ENCODE measurements at regions not wholly inside any gene's neighbourhood (a gene's known extent, or its start where the extent isn't known, plus 50 kb on each side); places are given as distances from the start of the nearest gene placed in this dataset.

DNA sequence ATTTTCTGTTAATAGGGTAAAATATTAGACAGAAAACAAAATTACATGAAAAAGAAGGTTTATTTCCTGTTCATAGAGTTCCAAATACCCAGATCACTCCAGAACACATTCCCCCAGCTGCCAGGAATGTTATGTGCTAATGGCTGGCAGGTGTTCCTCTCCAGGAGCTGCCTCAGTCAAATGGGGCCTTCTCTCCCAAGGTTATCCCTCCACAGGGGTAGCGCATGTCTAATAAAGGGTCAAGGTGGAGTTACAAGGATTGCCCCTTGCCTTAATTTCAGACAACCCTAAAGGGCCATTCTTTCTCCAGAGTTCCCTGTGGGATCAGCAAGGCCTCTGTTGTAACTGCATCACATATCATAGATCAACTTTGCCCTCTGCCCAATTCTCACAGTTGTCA is 148.6 kb upstream of the PLPPR1 start:
- no peak overlapping the region for H3K27ac ChIP-seq (ENCODE audit: low read depth, low read length)
- H4K12ac ChIP-seq (ENCODE audit: low read depth, low read length), result no peak overlapping the region
- H3K4ac ChIP-seq (ENCODE audit: low read depth, low read length), result no peak overlapping the region
- no peaks in the 10 kb centered on the region for H3K36me3 ChIP-seq (ENCODE audit: control insufficient read depth in 1 of 2, insufficient read depth in 2 of 2, low read length in 2 of 2)
- no peak overlapping the region for H2AK5ac ChIP-seq (ENCODE audit: low read length)
- no peak overlapping the region for H3K18ac ChIP-seq (ENCODE audit: low read length)
- H2BK12ac ChIP-seq (ENCODE audit: low read length), result no peak overlapping the region
- H2BK5ac ChIP-seq (ENCODE audit: low read depth, low read length, poor library complexity), result no peak overlapping the region
- no peaks in the 10 kb centered on the region for H3K4me1 ChIP-seq (ENCODE audit: control insufficient read depth in 1 of 2, insufficient read depth in 2 of 2, low read length in 2 of 2)
- H3K79me1 ChIP-seq (ENCODE audit: low read length), result no peaks in the 10 kb centered on the region
- no peak overlapping the region for H2AFZ ChIP-seq (ENCODE audit: insufficient read depth, low read length, poor library complexity)
- DNase-seq, result no peak
- no peak overlapping the region for H4K8ac ChIP-seq (ENCODE audit: low read depth, low read length)
- no peaks in the 10 kb centered on the region for H3K27me3 ChIP-seq (ENCODE audit: insufficient read depth, low read length)
- no peak overlapping the region for H3K23ac ChIP-seq (ENCODE audit: low read length)
- no peak overlapping the region for H3K4me2 ChIP-seq (ENCODE audit: low read length)
- H3K79me2 ChIP-seq (ENCODE audit: control insufficient read depth, insufficient read depth, low read length, poor library complexity), result no peaks in the 10 kb centered on the region
- no CpG with 5 or more reads among the region's 1 CpG for WGBS (ENCODE audit: extremely low coverage, insufficient coverage, insufficient read length)
- H3K14ac ChIP-seq (ENCODE audit: low read length), result no peak overlapping the region
- H3K4me3 ChIP-seq (ENCODE audit: low read depth, low read length), result no peak overlapping the region
- no peak overlapping the region for H4K91ac ChIP-seq (ENCODE audit: low read depth, low read length)
- H3K9ac ChIP-seq (ENCODE audit: low read length), result no peak overlapping the region
- no peaks in the 10 kb centered on the region for H3K9me3 ChIP-seq (ENCODE audit: insufficient read depth, low read depth, low read length)
- H2BK120ac ChIP-seq (ENCODE audit: insufficient read depth, low read length, poor library complexity), result no peak overlapping the region

DNA sequence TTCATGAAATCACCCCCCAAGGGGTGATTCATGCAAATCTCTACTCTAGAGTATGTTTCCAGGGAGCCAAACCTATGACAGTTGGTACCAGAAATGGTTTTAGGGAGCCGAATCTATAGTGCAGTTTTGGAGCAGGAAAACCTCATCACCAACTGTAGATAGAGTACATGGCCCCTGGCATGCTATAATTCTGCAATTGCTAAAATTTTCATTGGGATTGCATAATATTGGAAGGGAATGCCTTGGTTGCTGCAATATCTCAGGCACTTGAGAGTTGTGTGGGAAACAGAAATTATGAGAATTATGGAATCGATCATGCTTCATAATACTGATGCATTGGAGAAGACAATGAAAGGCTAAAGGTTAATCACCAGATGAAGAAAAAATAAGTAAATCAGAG is 148.2 kb upstream of the PLPPR1 start:
- no peak overlapping the region for H2BK12ac ChIP-seq (ENCODE audit: low read length)
- no peak overlapping the region for H2BK120ac ChIP-seq (ENCODE audit: insufficient read depth, low read length, poor library complexity)
- H3K4ac ChIP-seq (ENCODE audit: low read depth, low read length), result no peak overlapping the region
- H3K27ac ChIP-seq (ENCODE audit: low read depth, low read length), result no peak overlapping the region
- no peak overlapping the region for H4K12ac ChIP-seq (ENCODE audit: low read depth, low read length)
- H3K4me3 ChIP-seq (ENCODE audit: low read depth, low read length), result no peak overlapping the region
- no peak for DNase-seq
- H4K8ac ChIP-seq (ENCODE audit: low read depth, low read length), result no peak overlapping the region
- H3K4me1 ChIP-seq (ENCODE audit: control insufficient read depth in 1 of 2, insufficient read depth in 2 of 2, low read length in 2 of 2), result no peaks in the 10 kb centered on the region
- no peaks in the 10 kb centered on the region for H3K79me1 ChIP-seq (ENCODE audit: low read length)
- H3K4me2 ChIP-seq (ENCODE audit: low read length), result no peak overlapping the region
- no peak overlapping the region for H3K9ac ChIP-seq (ENCODE audit: low read length)
- H3K36me3 ChIP-seq (ENCODE audit: control insufficient read depth in 1 of 2, insufficient read depth in 2 of 2, low read length in 2 of 2), result no peaks in the 10 kb centered on the region
- no peaks in the 10 kb centered on the region for H3K79me2 ChIP-seq (ENCODE audit: control insufficient read depth, insufficient read depth, low read length, poor library complexity)
- no peak overlapping the region for H3K23ac ChIP-seq (ENCODE audit: low read length)
- no peak overlapping the region for H4K91ac ChIP-seq (ENCODE audit: low read depth, low read length)
- H2AK5ac ChIP-seq (ENCODE audit: low read length), result no peak overlapping the region
- no peak overlapping the region for H2BK5ac ChIP-seq (ENCODE audit: low read depth, low read length, poor library complexity)
- no peak overlapping the region for H3K18ac ChIP-seq (ENCODE audit: low read length)
- H2AFZ ChIP-seq (ENCODE audit: insufficient read depth, low read length, poor library complexity), result no peak overlapping the region
- no peaks in the 10 kb centered on the region for H3K27me3 ChIP-seq (ENCODE audit: insufficient read depth, low read length)
- no peaks in the 10 kb centered on the region for H3K9me3 ChIP-seq (ENCODE audit: insufficient read depth, low read depth, low read length)
- no peak overlapping the region for H3K14ac ChIP-seq (ENCODE audit: low read length)
- WGBS (ENCODE audit: extremely low coverage, insufficient coverage, insufficient read length), result no CpG with 5 or more reads among the region's 2 CpGs

- H3K79me1 ChIP-seq (ENCODE audit: low read length), result no peaks in the 10 kb centered on the region
- no peak overlapping the region for H3K4ac ChIP-seq (ENCODE audit: low read depth, low read length)
- H2BK120ac ChIP-seq (ENCODE audit: insufficient read depth, low read length, poor library complexity), result no peak overlapping the region
- no CpG with 5 or more reads among the region's 4 CpGs for WGBS (ENCODE audit: extremely low coverage, insufficient coverage, insufficient read length)
- no peak overlapping the region for H2AK5ac ChIP-seq (ENCODE audit: low read length)
- no peak overlapping the region for H2BK5ac ChIP-seq (ENCODE audit: low read depth, low read length, poor library complexity)
- H3K4me3 ChIP-seq (ENCODE audit: low read depth, low read length), result no peak overlapping the region
- no peak overlapping the region for H3K14ac ChIP-seq (ENCODE audit: low read length)
- H3K36me3 ChIP-seq (ENCODE audit: control insufficient read depth in 1 of 2, insufficient read depth in 2 of 2, low read length in 2 of 2), result no peaks in the 10 kb centered on the region
- no peak overlapping the region for H3K4me2 ChIP-seq (ENCODE audit: low read length)
- no peak overlapping the region for H3K23ac ChIP-seq (ENCODE audit: low read length)
- no peak overlapping the region for H3K18ac ChIP-seq (ENCODE audit: low read length)
- no peak overlapping the region for H4K12ac ChIP-seq (ENCODE audit: low read depth, low read length)
- H4K91ac ChIP-seq (ENCODE audit: low read depth, low read length), result no peak overlapping the region
- DNase-seq, result no peak
- no peak overlapping the region for H2AFZ ChIP-seq (ENCODE audit: insufficient read depth, low read length, poor library complexity)
- H3K79me2 ChIP-seq (ENCODE audit: control insufficient read depth, insufficient read depth, low read length, poor library complexity), result no peaks in the 10 kb centered on the region
- H4K8ac ChIP-seq (ENCODE audit: low read depth, low read length), result no peak overlapping the region
- no peak overlapping the region for H3K9ac ChIP-seq (ENCODE audit: low read length)
- H3K9me3 ChIP-seq (ENCODE audit: insufficient read depth, low read depth, low read length), result no peaks in the 10 kb centered on the region
- no peaks in the 10 kb centered on the region for H3K27me3 ChIP-seq (ENCODE audit: insufficient read depth, low read length)
- no peak overlapping the region for H2BK12ac ChIP-seq (ENCODE audit: low read length)
- no peak overlapping the region for H3K27ac ChIP-seq (ENCODE audit: low read depth, low read length)
- no peaks in the 10 kb centered on the region for H3K4me1 ChIP-seq (ENCODE audit: control insufficient read depth in 1 of 2, insufficient read depth in 2 of 2, low read length in 2 of 2)
These were observed 144.0 kb upstream of the PLPPR1 start for GRCh38 chr9:100884518-100884917.

GRCh38 chr9:100890321-100890720 is 138.2 kb upstream of the PLPPR1 start:
- Histone ChIP-seq H3K27me3 (ENCODE audit: insufficient read depth, low read length) (no peaks in the 10 kb centered on the region), H2AK5ac (ENCODE audit: low read length) (no peak overlapping the region), H4K8ac (ENCODE audit: low read depth, low read length) (no peak overlapping the region), H3K18ac (ENCODE audit: low read length) (no peak overlapping the region), H2BK5ac (ENCODE audit: low read depth, low read length, poor library complexity) (no peak overlapping the region), H3K4me1 (ENCODE audit: control insufficient read depth in 1 of 2, insufficient read depth in 2 of 2, low read length in 2 of 2) (no peaks in the 10 kb centered on the region), H3K27ac (ENCODE audit: low read depth, low read length) (no peak overlapping the region), H3K9ac (ENCODE audit: low read length) (no peak overlapping the region), H4K12ac (ENCODE audit: low read depth, low read length) (no peak overlapping the region), H2BK12ac (ENCODE audit: low read length) (no peak overlapping the region), H3K4me2 (ENCODE audit: low read length) (no peak overlapping the region), H3K4me3 (ENCODE audit: low read depth, low read length) (no peak overlapping the region), H2BK120ac (ENCODE audit: insufficient read depth, low read length, poor library complexity) (no peak overlapping the region), H2AFZ (ENCODE audit: insufficient read depth, low read length, poor library complexity) (no peak overlapping the region), H4K91ac (ENCODE audit: low read depth, low read length) (no peak overlapping the region), H3K23ac (ENCODE audit: low read length) (no peak overlapping the region), H3K79me1 (ENCODE audit: low read length) (no peaks in the 10 kb centered on the region), H3K79me2 (ENCODE audit: control insufficient read depth, insufficient read depth, low read length, poor library complexity) (no peaks in the 10 kb centered on the region), H3K36me3 (ENCODE audit: control insufficient read depth in 1 of 2, insufficient read depth in 2 of 2, low read length in 2 of 2) (no peaks in the 10 kb centered on the region), H3K9me3 (ENCODE audit: insufficient read depth, low read depth, low read length) (no peaks in the 10 kb centered on the region), H3K4ac (ENCODE audit: low read depth, low read length) (no peak overlapping the region), H3K14ac (ENCODE audit: low read length) (no peak overlapping the region)
- no peak for DNase-seq
- WGBS (ENCODE audit: extremely low coverage, insufficient coverage, insufficient read length), result no CpG with 5 or more reads among the region's 3 CpGs

Measured in trophoblast cell (in vitro differentiated cells and primary cell).